Heart left ventricle (tissue), 13 donors: ENCODE measurements at regions not wholly inside any gene's neighbourhood (a gene's known extent, or its start where the extent isn't known, plus 50 kb on each side); places are given as distances from the start of the nearest gene placed in this dataset.

ENCODE experiments used
- CTCF ChIP-seq, 12 donors: fragments of 200-600 bp; sonication (generic) in 4 of 12; IDR thresholded peaks; one replicate each; pipeline versions ENCODE4 v1.5.0 to v1.8.0; 2018 to 2022; ENCODE audit warnings: antibody characterized with exemption in 12 of 12, mild to moderate bottlenecking in 5 of 12
- POLR2A ChIP-seq, 2 donors: fragments of 450-650 bp; IDR thresholded peaks; one replicate each; pipeline ENCODE4 v1.6.1; 2017; ENCODE audit warnings: antibody characterized with exemption in 2 of 2, mild to moderate bottlenecking in 2 of 2, moderate library complexity in 2 of 2
- donor health status: ischemic (EF 13 %, LVEDD 7.1; RV severe dilation, severe dysfunction).
- donor health status: DM: no; HTN: yes; CAD: no.
- donor health status: DM: no; HTN: no; CAD: no.
- donor health status: ischemic (EF 25% LVEDD 6.9; RV normal size, moderate dysfunction).
- donor health status: ischemic (EF 25% LVEDD 5.7; RV mildly dilated, moderate dysfunction).
- donor health status: ischemic (EF 35%, LVEDD 5.7; RV mildly dilated, moderate dysfunction).
- donor health status: nonischemic (EF 11% LVEDD 7.7; RV severe dilation, severe dysfunction).
- donor health status: DM: yes; HTN: yes; CAD: no.
- donor health status: PGD.
- donor health status: ischemic (EF 29% LVEDD 5.4; RV normal size, mild dysfunction).
- donor health status: nonischemic (EF 23%, LVEDD 6.1; RV moderate dilation, normal function).

- no peak for TF ChIP-seq CTCF (IDR thresholded peaks at IDR 0.05)
- no peak for TF ChIP-seq POLR2A (IDR thresholded peaks at IDR 0.05)
Measured at GRCh38 chr6:145118224-145118623, 617.1 kb downstream of the EPM2A start.
